ENCODE measurements at regions not wholly inside any gene's neighbourhood (a gene's known extent, or its start where the extent isn't known, plus 50 kb on each side); places are given as distances from the start of the nearest gene placed in this dataset.

GRCh38 chr4:14184265-14184664 is 556.7 kb upstream of the BOD1L1 start:
- DNase-seq: no peak

GRCh38 chr4:14184767-14185166 is 557.2 kb upstream of the BOD1L1 start:
- no peak for DNase-seq

DNA sequence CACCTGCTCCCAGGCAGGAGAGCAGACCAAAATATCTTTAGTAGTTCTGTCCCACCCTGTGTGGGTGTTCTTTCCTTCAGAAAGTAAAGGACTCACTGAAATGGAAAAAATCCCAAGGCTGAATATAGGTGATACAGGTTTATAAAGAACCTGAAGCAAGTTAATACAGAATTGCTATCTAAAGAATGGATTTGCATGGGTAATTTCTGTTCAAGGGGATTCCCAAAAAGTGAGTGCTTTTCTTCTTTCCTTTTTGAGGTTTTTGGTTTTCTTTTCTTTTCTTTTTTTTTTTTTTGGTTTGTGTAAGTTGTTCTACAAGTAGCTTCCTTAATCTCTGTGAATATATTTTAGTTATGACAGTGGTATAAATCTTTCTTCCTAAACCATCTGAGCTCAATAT is 560.7 kb upstream of the BOD1L1 start:
- no peak for DNase-seq

DNA sequence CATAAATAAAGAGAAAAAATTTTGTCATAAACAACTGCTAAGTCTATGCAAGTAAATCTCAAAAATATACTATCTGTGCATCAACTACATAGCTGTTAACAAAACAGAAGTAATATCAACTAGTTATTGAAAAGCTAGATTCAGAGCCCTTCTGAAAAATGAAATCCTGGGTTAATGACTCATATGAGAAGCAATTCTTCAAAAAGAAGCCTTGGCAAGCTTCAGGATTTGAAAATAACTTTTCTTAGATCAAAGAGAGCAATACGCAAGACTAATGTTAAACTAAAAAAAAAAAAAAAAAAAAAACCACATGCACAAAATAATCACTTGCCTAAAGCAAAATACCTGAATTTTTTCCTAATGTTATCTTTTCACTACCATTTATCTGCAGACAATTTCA is 566.1 kb upstream of the BOD1L1 start:
- DNase-seq: no peak

- DNase-seq: no peak
Observed at GRCh38 chr4:14196131-14196530, 568.6 kb upstream of the BOD1L1 start.

DNA sequence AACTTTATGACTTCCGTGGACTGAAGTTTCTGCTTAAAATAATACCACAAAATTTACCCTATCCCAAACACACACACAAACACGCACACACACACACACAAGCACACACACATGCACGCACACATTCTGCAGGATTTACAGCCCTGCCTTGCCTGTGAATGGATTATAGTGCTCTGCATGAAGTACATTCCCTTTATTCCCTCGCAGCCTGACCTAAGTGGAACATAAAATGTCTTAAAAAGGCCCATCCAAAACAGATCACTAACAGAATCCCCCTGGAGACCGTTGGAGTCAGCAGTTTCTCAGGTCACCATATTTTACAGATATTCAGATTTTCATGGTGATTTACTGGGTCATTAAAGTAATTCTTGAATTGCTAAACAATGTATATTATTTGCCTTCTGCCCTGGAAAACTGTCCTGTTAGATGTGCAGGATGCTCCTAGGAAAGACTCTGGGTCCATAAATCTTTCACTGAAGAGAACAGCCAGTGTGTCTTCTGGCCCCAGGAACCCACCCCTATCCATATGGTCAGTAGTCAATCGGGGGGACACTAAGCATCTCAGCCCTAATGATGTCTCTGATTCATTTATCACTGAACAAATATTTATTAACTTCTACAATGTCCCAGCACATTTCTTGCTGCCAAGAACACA is 587.7 kb upstream of the BOD1L1 start:
- DNase-seq: no peak

- DNase-seq: no peak
Observed at GRCh38 chr4:14217401-14217800, 589.9 kb upstream of the BOD1L1 start.

DNA sequence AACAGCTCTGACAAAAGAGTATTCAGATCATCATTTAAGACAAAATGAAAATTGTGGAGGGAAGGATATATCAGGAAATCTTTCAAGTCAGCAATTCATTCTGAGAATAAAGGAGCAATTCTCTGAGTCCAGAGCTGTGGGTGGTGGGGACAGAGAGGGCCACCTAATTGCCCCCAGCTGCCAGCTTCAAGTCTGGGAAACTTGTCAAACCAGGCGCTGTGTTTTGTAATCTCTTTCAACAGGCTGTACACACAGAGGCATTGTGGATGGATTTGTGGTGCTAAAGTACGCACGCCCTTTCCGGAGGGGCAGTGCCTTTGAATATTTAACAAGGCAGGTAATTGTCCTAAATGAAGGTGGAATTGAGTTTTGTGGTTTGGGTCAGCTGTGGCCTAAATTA is 591.1 kb upstream of the BOD1L1 start:
- DNase-seq: no peak

- no peak for DNase-seq
Observed at GRCh38 chr4:14221176-14221575, 593.7 kb upstream of the BOD1L1 start.

DNA sequence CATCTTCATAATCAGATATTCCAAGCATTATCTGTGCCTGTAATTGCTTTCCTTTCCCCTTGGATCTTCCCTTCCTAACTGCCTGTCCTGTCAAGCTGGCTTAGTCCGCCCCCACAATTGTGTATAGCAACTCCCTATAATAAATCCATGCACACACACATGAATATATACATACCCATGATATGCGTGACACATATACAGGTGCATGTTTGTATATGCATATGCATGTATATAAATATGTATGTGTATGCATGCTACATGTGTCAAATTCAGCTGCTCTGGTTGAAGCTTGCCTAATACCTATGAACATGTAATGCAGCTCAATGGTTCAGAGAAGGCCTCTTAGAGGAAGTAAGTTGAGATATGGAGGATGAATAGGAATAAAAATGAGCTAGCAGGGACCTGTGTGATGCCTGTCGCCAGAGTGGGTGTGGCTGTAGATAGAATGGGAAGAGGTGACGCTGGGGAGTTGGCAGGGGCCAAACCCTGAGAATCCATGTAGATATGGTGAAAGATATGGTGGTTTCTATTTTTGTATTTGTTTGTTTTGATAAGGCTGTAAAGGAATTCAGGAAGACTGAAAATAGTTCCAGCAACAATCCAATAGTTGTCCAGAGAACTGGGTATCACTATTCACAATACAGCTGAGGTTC is 595.0 kb upstream of the BOD1L1 start:
- no peak for DNase-seq

DNA sequence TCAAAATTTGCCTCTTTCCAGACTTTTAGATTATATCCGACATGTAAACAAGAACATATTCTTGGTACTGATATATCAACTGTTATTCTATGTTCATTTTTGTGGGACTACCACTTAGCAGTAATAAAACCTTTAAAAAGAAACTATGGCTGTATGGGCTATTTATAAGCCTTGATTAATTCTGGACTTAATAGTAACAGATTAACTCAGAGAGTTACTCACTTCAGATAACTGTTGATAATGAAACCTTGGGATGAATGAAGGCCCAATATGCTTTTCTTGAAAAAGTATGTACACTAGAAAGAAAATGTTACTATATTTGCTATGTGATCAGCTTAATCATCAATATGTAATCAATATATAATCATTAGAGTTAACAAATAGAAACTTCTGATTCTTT is 595.9 kb upstream of the BOD1L1 start:
- no peak for DNase-seq

DNA sequence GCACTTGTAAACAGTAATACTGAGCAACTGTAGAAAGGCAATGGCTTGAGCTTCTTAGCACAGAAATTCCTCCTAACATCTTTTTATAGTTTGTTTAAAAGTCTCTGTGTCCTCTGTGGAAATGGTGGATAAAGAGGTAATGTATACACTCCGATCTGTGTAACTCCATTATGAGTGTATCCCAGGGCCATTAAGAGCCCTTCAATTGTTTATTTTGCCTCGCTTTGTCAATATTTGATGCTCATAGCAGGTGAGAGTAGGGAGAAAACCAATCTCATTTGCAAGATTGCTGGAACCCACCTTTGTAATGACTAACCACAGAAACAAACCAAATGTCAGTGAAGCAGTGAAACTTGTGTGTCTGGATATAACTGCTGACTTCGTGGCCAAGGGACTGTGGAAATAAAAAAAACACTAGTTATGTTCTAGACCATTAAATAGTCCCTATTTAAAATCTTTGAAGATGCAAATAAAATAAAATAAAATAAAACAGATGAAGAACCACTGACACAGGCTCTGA is 598.2 kb upstream of the BOD1L1 start:
- peak; percentile 78 for DNase-seq

DNA sequence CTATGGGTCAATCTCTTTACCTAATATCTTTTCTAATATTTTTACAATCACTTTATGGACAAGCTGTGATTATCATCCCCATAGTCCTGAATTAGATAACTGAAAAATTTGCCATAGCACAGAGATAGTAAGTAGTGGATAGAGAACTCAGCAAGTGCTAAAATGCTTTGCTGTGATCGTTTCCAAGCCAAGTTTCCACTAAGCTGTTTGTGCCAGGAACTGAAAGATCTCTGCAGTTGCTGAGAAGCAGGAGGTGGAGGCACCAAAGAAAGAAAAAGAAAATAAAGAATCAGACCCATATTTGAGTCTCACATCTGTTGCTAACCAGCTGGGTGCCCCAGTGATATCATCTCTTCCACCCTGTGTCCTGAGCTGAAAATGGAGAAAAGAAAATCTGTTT is 605.6 kb upstream of the BOD1L1 start:
- DNase-seq: no peak

DNA sequence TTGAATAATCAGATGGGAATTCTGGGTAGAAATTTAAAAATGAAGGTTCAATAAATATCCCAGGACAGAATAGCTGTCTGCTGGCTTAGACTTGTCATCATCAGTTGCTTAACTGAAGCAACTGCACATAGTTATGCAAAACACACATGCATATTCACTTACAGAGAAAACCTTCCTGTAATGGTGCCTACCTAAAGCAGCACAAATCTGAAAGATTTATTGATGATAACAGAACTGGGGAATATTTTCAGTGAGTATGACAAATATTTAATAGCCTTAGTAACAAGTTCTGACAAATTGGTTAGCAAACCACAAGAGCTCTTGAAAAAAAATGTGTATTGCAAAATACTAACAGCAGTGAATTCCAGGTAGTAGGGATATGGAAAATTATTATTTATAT is 606.8 kb upstream of the BOD1L1 start:
- no peak for DNase-seq

DNA sequence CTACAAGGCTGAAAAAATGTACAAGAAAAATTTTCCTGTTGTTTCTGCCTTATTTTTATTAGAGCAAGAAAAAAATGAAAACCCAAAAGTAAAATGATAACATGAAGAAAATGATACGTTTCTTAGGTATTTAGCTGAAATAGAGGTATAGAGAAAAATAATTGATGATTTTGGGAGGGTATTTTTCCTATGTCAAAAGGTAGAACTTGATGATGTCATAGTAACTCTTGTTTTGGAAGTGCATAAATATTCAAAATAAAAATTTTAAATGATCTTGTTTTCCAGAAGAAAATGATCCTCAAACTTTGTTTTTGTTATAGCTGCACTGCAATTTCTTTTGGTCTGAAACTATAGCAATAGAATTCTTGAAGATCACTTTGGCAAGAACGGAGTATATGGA is 608.8 kb upstream of the BOD1L1 start:
- DNase-seq: no peak

DNA sequence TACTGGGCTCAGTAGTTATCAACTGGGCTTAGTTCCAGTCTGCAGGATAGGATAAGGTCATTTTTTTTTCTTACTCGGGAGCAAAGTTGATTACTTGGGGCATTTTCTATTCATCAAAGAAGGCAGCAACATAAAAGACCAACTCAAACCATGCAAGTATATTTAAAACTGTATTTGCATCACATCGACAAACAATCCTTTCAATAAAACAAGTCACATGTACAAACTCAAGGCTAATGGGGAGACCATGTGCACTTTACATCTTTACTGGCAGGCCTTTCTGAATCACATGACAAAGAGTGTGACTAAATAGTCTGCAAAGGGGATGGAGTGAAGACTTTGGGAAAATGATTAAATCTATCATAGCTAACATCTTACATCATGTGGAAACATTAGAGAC is 610.4 kb upstream of the BOD1L1 start:
- DNase-seq: no peak

- no peak for DNase-seq
Observed at GRCh38 chr4:14241574-14241973, 614.0 kb upstream of the BOD1L1 start.

DNA sequence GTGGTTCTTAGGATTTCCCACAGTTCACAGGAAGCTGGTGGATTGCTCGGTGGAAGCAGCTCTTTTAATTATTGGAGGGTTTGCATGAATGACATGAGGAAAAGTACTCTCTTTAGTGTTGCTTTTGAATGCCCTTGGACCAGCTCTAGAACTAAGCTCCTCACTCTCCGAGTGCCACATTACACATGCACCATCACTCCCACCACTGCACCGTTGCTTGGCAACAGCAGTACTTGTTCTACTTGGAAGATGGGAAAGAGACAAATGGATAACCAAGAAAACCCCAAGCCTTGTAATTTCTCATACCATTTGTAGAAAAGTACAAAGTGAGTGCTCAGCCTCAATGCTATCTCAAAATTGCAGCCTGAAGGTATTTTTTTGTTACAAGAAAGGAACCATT is 620.2 kb upstream of the BOD1L1 start:
- no peak for DNase-seq

DNA sequence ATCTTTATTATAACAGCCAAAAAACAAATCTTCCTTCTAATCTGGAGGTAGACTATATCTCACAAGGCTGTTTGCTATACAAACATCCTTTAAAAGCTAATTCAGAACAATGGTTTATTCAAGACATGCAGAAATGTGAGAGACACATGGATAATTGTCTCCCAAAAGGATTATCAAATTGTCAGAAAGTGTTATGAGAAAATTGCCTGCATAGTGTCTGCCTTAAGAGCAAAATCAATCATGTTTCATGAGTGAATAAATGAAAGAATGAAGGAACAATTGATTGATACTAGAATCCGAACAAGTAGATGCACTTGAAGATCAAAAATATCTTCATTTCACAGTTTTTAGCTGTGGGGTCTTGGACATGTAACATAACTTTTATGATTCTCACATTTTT is 621.7 kb upstream of the BOD1L1 start:
- DNase-seq: no peak

DNA sequence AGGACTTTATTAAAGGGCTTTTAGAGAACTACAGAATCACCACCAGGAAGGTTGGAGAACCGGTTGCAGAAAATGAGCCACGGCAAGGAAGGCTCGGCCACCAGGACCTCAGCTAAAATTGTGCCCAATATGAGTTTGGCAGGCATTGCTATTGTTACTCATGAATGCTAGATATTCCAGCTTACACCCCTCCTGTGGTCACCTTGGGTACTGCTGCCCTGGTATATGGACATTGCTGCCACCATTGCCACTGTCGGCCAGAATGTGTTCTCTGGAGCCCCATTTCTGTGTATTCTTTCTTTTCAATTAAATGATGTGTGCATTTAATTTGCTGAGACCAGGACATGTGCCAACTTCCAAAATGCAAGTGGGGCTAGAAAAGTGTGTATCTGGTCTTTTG is 626.7 kb upstream of the BOD1L1 start:
- DNase-seq: no peak

DNA sequence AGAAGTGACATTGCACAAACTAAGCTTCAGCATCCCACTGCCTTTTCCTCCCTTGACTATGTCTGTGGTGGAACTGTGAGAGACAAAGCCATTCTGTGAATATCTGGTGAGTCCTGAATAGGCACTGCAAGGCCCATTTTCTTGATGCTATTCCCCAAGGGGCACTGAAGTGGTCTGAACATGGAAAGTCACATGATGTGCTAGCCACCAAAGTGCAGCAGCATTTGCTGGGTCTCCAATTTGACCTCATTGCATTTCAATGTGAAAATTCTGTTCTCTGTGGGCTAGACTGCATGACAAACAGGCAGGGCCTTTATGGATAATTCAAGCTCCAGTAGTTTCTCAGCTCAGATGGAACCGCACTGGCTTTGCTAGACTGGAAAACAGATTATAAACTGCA is 627.4 kb upstream of the BOD1L1 start:
- DNase-seq: no peak

GRCh38 chr4:14257903-14258302 is 630.4 kb upstream of the BOD1L1 start:
- no peak for DNase-seq

DNA sequence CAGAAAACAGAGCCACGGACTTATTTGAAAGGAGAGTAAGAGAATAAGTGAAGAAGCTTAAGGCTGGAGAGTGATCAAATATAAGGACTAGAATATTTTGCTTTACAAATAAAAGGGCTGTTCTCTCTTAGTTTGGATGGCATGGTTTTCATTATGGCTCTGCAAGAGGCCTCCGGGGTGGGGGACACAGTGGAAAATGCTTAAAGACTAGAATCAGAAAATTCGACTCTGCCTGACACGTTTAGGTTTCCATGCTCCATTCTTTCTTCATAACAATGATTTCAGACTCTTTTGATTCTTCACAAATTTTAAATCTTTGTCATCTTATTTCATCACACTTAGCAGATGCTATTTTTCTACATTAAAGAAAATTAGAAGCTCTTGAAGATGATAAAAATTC is 632.4 kb upstream of the BOD1L1 start:
- no peak for DNase-seq

- DNase-seq: no peak
Observed at GRCh38 chr4:14260591-14260990, 633.1 kb upstream of the BOD1L1 start.

- DNase-seq: no peak
Observed at GRCh38 chr4:14262221-14262620, 634.7 kb upstream of the BOD1L1 start.
